ENCODE measurements at regions not wholly inside any gene's neighbourhood (a gene's known extent, or its start where the extent isn't known, plus 50 kb on each side); places are given as distances from the start of the nearest gene placed in this dataset.

DNA sequence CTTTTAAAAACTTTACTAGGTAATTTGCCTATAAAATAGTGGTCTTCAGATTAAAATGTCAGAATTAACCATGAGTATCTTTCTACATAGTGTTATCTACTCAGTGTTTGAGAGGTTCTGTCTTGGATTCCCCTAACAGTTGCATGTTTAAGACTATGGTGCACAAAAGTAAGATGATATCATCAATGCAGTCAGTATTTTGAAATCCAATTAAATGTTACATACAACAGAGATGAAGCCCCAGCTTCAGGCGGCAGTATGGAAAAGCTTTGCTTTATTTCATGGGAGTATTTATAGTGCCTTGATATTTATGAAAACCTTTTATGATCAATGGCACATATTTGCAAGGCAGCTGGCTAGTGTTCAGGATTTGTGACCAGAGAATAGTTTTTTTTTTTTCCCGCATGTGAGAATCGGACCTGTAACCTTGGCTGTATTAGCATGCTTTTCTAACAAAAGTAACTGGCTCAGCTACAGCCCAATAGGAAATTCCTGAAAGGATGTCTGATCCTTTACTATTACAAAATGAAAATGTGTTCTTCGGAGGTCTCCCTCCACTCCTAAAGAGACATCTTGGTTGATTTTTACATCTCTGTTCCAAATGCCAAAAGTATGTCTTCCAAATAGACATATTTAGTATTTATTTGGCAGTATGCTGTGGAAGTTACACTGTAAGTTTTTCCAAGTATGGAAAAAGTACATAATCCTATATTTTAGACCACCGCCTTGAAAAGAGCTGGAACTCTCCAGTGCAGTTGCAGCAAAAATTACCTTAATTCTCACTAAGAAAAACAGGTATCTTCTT, 319.3 kb upstream of the UBE2E3 start:
- DNase-seq (ENCODE audit: low read depth), result no peak

DNA sequence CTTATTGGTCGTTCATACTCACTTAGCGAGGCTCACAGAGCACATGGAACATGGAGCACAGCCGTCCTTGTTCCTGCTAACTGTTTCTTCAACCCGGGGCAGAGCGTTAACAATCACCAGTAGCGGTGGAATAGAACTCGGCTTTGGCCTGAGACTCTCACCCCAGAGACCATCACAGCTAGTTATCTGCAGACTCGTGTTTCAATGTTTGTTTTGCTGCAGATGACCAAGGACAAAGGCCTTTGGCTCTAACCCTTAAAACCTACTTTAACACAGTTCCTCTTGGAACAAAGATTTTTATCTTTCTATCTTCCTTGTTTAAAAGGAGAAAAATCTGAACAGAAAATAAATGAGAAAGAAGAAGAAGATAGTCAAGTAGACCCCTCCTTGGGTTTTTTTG, 320.2 kb upstream of the UBE2E3 start:
- DNase-seq (ENCODE audit: low read depth), result no peak

DNA sequence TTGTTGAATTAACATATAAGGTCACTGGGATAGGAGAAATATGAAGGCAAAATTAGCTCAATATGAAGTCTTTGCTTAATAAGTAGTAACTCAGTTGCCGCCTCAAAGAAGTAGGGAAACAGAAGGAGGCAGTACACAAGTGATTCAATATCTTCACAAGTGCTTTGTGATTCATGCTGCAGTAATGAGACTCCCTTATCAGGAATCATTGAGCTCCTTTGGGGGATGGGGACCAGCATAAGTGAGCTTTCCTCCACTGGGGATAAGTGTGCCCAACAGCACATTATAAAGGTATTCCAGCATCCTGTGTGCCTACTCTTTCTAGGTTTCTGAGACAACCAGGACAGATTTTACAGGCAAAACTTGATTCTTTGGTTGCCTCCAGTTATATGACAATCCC, 323.4 kb upstream of the UBE2E3 start:
- DNase-seq (ENCODE audit: low read depth), result no peak

DNA sequence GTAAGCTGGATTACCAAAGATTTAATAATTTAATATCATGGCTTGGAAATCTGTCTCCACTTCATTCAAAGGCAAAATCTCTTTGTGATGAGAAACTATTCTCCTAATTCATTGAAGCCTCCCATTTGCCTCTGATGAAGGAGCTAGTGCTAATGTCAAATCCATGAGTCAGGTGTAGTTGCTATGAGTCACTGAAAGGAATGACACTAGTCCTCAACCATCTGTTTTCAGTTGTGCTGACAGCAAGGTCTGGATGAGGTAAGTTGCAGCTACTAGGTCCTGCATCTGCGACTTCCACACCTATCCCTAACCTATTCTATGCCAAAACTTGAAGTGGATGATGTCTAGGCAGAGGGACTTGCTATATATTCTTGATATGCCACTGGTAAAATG, 324.0 kb upstream of the UBE2E3 start:
- no peak for DNase-seq (ENCODE audit: low read depth)

DNA sequence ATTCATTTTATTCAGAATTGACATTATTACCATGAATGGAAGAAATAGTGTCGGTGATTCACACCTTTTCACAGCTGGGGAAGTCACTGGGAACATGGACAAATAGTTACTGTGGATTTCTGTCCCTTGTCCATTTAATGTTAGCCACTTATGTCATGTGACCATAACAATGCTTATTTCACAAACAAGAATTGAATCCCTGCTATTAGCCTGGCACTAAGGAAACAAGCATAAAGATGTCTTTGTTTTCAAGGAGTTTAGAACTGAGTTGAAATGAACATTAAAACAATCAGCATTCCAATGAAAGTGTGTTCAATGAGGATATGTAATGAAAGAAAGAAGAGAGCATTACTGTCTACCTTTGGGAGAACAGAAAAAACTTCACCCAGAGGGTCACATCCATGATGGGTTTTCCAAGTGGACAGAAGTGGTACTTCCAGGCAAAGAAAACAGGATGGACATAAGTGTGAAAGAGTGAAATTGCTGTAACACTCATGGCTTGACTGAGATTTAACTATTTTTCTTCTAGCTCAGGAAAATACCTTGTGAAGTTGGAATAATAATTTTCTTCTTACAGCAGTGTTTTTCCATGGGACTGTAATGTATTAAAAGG, 324.5 kb upstream of the UBE2E3 start:
- DNase-seq (ENCODE audit: low read depth), result no peak

DNA sequence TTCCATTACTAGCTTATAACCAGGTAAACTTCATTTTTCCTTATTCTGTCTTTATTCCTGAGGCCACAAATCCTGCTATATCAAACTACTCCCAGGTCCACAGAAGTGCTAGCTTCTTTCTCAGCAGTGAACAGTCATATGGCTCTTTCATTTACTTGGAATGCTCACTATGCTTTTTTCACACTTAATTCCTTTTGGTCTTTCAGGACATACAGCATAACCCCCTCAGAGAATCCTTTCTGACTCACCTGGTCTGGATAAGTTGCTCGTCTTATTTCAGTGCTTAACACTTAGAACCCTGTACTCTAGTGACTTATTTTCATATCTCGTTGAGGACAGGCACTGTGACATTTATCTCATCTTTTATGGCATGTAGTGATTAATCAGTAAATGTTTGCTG, 325.0 kb upstream of the UBE2E3 start:
- DNase-seq (ENCODE audit: low read depth), result no peak

DNA sequence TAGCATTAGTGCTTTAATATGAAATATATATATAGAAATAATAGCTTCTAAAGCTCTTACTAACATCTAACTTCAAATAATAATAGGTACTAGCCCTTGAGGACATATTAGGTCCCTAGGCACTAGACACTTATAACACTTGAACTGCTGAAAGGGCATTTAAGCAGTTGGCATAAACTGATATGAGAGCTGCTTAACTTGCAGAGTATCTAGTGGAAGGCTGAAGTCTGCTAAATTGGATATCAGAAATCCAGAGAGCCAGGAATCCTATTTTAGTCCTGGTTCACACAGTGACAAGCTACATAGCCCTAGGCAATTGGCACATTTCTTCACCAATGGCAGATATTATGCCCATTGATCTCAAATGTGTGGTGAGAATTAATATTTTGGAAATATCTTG, 326.9 kb upstream of the UBE2E3 start:
- no peak for DNase-seq (ENCODE audit: low read depth)

DNA sequence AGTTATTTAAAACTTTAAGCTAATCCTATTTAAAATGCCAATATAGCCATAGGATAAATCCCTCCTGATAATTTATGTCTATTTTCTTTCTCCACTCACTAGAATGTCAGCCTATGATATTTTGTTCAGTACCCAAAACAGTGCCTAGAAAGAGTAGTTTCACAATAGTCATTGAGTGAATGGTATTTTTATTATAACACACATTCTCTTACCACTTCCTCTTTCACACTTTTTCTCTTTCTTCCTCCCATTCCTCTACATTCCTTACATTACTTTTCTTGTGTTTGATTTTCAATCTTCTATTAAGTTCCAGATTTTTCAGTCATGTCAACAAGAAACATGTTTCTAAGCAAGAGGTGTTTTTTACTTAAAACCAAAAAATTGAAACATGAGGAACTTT, 327.6 kb upstream of the UBE2E3 start:
- DNase-seq (ENCODE audit: low read depth), result no peak

DNA sequence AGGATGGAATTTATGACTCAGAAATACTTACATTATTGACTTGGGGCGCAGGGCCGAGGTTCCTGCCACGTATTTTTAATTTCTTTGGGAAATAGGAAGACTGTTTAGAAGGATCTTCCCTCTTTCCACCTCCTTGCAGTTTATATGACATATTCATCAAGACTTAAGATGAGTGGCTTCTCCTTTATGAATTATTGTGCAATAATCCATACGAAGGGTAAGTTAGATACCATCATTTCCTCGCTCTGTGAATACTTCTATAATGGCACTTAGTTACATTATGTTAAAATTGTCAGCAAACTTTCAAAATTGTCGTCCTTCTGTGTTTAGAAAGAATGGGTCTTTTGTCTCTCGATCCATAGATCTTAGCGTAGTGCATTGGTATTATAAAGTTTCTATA, 328.8 kb upstream of the UBE2E3 start:
- no peak for DNase-seq (ENCODE audit: low read depth)

DNA sequence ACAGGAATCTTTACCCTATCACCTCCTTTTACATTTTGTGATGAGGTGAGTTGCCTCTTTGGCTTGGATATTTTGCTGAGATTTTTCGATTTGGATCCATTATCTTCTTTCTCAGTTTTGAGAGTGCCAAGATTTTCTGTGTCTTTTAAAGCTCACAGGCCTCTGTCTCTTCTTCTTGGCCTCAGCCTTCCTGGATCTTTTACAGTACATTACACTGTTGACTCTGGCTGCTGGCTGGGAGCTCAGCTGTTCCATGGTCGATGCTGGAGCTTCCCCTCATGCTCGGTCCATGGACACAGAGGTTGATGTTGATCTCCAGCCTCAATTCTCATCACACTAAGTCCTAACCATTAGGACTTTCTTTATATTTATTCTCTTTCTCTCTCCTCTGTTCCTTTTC, 332.8 kb upstream of the UBE2E3 start:
- no peak for DNase-seq (ENCODE audit: low read depth)

DNA sequence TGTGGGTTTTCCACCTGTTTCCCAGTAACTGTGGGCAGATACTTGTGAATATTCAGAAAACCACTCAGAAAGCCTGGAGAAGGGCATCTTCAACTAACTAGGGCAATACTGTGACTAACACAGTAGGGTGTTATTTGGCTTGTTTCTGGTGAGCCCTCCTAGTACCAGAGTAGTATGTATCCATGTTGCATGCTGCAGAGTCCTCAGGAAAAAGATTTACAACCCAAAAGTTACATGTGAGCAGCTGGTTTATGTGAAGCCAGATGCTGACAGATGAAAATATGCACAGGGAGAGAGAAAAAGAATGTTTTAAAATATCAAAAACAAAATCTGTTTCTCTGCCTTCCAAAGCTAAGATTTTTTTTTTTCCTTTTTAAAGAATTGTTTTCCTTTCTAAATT, 333.2 kb upstream of the UBE2E3 start:
- no peak for DNase-seq (ENCODE audit: low read depth)

DNA sequence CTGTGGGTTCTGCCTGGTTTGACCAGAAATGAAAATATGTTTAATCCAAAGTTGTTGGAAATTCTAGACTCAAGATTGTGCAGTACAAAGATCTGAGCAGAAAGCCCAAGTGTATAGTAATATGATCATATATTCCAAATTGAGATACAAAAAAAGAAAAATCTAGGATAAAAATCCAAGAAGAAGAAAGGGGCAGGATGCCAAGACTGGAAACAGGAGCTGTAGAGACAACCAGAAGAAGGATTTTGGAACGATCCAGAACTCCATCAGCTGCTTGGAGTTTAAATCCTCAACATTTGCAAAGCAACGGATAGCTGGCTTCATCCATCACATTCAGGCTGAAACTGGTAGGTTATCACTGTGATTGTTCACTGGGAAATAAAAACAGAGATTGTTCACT, 333.6 kb upstream of the UBE2E3 start:
- DNase-seq (ENCODE audit: low read depth), result no peak

DNA sequence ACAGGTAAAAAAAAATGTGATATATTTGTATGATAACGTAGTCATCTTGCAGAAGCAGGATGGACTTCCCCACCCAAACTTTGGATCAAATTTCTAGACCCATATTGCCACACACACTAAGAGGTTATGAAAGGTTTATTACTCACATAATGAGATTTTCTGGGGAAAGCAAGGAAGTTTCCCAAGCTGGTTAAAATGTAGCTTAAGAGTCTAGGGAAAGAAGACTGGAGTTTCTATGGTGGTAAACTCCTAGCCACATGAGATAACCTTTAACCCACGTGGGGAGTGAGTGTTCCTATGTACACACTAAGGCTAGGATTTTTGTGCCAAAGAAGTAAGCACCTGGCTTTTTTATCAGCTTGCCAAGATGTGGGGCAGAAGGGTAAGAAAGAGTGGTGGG, 335.7 kb upstream of the UBE2E3 start:
- no peak for DNase-seq (ENCODE audit: low read depth)

DNA sequence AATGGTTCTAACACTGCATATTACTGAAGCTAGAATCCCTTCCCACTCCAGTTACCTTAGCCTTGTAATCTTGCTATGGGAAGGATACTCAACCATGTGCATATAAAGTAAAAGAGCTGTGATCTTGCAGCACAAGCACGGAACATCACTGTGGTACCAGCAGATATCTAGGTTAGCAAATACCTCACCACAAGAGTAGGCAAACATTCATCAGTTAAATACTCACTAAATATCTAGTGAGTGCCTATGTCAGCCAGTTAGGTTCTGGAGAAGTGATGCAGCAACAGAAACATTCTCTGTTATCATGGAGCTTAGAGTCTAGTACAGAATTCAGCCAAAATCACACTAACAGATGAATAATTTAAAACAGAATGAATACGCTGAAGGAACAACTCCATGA, 349.6 kb upstream of the UBE2E3 start:
- no peak for DNase-seq (ENCODE audit: low read depth)

DNA sequence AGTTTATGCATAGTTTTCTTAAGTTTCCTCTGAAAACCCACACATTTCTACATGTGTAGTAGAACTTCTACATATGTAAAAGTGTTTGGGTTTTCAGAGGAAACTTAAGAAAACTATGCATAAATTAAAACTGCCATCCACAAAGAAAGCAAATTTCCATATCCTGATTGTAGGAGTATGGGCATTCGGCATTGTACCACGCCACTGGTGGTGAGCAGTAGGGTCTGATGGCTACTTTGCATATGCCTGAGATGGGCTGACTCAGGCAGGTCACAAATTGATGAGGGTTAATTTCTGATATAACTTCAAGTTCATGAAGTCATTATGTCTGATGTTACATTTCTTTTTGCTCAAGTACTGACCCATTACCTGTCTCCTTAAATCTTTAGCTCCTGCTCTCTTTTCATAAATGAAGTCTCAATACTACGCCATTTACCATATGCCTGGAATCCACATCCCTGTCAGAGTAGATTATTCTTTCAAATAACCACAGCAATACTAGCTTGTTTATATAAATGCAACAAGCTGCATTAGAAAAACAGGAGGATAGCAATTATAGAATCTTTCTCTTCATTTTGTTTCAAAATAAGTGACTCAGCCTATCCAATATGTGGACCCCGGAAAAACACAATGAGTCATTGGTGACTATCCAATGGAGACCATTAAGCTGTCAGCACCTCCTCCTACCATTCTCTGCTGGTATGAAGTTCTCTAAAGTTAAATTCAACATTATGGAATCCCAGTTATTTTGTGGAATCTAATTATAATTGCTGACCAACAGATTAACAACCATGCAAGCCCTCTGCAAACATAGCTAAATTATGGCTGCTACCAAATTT, 355.2 kb upstream of the UBE2E3 start:
- no peak for DNase-seq (ENCODE audit: low read depth)

DNA sequence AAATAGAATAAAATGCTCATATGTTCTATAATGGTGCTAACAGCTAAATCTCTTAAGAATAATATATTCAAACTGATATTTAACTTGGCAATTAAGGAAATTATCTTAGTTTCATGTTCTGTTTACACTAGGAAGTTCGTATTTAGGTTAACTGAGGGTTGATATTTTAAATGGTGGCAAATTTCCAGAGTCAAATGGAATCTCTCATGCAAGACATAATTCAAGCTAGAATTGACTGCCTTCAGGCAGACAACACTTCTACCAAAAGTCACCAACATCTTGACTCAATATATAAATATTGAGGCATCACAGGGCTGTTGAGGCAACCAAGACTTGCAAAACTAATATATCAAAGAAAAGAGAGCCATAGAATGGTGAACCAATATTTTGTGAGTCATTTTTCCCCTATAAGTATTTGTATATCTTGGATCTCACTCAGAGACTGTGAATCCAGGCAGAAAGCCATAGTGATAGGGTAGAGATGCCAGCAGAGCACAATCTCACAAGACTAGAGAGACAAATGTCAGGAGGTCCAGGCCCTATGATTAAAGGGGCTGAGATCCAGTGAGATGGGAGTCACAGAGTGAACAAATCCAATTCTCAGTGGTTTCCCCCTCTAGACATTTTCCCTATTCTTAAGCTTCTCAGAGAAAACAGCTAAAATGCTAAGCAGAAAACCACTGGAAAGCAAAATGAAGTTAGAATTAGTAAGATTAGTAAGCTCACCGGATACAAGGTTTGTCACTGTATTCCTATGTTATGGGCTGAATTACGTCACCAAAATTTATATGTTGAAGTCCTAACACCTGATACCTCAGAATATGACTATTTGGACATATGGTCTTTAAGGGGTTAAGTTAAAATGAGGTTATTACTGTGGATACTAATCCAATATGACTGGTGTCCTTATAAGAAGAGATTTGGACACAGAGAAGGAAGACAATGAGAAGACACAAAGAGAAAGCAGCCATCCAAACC, 358.2 kb upstream of the UBE2E3 start:
- DNase-seq (ENCODE audit: low read depth), result no peak

DNA sequence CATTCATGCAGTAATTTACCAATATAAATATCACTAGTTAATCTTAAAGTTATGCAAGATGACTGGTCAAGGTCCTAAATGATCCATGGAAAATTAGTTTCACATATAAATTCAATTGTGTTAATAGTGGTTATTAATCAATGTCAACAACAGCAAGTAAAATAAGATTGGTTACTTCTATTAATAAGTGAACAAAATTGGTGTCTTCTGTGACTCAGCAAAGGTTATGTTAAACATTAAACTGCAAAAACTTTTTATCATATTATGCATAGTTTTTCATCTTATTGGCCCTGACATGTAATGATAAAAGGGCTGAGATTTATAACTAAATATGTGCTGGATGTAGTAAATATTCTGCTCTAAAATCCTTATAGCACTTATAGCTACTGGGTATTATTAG, 359.0 kb upstream of the UBE2E3 start:
- no peak for DNase-seq (ENCODE audit: low read depth)

DNA sequence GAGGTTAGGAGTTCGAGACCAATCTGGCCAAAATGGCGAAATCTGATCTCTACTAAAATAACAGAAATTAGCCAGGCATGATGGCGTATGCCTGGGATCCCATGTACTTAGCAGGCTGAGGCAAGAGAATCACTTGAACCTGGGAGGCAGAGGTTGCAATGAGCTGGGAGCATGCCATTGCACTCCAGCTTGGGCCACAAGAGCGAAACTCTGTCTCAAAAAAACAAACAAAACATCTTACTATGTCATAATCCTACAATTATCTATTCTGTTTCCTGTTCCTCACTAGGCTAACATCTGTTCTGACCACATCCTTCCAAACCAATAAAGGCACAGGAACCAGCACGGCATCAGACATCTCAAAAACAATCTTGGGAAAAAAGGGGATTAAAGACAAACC, 361.8 kb upstream of the UBE2E3 start:
- no peak for DNase-seq (ENCODE audit: low read depth)

DNA sequence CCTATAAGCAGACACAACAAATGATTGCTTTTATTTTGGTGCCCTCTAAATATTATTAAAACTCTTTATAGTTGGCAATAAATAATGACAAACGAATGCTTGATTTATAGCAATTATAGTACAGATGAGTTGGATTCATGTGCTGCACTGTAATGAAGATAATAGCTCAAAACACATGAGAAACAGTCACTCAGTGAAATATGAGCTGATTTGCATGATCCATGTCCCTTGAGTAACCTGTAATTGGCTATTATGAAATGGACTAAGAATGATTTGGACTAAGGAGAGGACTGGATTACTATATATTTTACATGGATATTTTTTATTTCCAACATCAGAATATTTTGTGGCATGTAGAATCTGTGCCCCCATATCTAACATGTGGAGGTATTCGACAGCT, 365.6 kb upstream of the UBE2E3 start:
- no peak for DNase-seq (ENCODE audit: low read depth)

DNA sequence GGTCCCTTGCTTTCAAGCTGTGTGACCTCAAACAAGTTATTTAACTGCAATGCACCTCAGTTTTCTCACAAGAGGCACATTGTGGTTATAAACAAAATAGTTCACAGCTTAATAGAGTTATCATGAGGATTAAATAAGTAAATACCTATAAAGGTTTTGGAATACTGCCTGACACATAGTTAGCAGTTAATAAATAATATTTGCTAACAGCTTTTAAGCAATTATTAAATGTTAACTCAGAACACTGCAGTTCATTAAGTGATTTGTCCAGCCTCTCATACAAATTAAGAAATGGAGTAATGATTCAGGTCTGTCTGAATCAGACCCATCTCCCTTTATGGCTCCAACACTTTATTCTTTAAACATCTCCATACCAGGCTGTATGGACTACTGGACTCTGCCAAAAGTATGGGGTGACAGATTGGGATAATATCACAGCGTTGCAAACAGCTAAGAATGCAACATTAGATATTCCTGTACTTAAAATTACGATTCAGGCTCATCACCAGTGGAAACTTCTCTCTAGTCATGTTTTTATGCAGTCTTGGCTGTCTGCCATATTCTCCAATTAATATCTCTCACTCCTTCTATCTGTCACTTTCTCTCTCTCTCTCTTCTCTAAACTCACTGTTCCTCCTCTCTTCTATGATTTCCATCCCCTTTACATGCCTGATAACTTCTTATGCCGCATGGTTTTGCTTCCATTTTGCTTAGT, 370.6 kb upstream of the UBE2E3 start:
- DNase-seq (ENCODE audit: low read depth), result no peak

DNA sequence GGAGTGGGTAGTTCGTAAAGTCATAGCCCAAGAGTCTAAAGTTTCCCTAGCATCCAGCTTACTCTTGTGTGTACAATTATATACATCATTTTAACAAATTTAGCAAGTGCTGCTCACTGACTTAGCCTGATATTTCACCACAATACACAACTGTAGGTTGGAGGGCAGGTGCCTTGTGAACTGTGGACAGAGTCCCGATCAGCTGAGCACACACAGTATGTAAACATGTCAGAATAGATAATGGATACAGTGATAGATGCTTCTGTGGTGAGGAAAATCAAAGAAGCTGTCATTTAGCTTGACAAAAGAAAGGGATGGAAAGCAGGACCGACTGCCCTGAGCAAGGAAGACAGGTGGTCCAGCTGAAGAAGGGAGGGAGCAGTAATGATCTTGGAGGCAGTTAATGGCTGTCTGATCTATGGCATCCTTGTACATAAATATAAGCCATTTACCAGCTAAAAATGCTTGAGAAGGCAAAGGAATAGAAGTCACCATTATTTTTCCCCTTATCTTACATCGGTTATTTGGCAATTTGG, 372.8 kb upstream of the UBE2E3 start:
- DNase-seq (ENCODE audit: low read depth), result no peak

All from T follicular helper cell (primary cell).